B cell (primary cell): ENCODE measurements at regions not wholly inside any gene's neighbourhood (a gene's known extent, or its start where the extent isn't known, plus 50 kb on each side); places are given as distances from the start of the nearest gene placed in this dataset.

Source experiments
- EZH2 ChIP-seq: IDR thresholded peaks from 2 replicates; pipeline ENCODE4 v1.6.1; 2012; ENCODE audit warnings: borderline replicate concordance, low read depth, mild to moderate bottlenecking, moderate library complexity, low read length; ENCODE audit not compliant: insufficient read depth, poor library complexity, severe bottlenecking
- TF ChIP-seq, protein P1 (sequence below): fragments of 200-600 bp; IDR thresholded peaks from one replicate; pipeline ENCODE4 v1.8.0; 2022; ENCODE audit warnings: antibody characterized with exemption, mild to moderate bottlenecking

DNA sequence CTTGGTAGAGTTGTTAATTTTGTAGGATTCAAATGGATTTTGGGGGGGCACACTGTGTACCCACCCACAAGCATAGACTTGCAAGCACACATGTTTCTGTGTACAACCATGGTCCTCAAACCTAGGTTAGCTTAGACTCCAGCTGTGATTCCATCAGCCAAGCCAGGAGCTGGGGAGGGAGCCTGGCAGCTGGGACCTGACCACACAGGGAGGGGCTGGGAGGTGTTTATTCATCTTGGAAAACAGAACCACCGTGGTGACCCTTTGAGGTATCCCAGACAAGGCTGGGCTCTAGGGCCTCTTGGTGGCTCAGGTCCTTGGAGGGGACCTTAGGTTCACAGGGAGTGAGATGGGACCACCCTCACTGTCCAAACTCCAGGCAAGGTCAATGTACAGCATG is 410.3 kb downstream of the NEBL start:
- TF ChIP-seq, protein P1, sequence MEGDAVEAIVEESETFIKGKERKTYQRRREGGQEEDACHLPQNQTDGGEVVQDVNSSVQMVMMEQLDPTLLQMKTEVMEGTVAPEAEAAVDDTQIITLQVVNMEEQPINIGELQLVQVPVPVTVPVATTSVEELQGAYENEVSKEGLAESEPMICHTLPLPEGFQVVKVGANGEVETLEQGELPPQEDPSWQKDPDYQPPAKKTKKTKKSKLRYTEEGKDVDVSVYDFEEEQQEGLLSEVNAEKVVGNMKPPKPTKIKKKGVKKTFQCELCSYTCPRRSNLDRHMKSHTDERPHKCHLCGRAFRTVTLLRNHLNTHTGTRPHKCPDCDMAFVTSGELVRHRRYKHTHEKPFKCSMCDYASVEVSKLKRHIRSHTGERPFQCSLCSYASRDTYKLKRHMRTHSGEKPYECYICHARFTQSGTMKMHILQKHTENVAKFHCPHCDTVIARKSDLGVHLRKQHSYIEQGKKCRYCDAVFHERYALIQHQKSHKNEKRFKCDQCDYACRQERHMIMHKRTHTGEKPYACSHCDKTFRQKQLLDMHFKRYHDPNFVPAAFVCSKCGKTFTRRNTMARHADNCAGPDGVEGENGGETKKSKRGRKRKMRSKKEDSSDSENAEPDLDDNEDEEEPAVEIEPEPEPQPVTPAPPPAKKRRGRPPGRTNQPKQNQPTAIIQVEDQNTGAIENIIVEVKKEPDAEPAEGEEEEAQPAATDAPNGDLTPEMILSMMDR, result no peak
- no peak for TF ChIP-seq EZH2
